Keratinocyte (primary cell): ENCODE measurements at regions not wholly inside any gene's neighbourhood (a gene's known extent, or its start where the extent isn't known, plus 50 kb on each side); places are given as distances from the start of the nearest gene placed in this dataset.

ENCODE experiments used
- DNase-seq: peaks from one replicate; pipeline ENCODE4 v3.0.0-alpha.2; 2011; ENCODE audit warnings: low read depth, missing footprints, low spot score
- FAIRE-seq: peaks from 2 replicates; lab custom pipeline; 2011; peaks lifted over from hg19 to GRCh38; lab: Jason Lieb, UNC
- H2AFZ ChIP-seq: 2 replicates; pipeline ENCODE4 v1.6.0; 2012; ENCODE audit warnings: low read length, control low read depth, inconsistent platforms; ENCODE audit not compliant: control insufficient read depth
- H3K27ac ChIP-seq: 2 replicates; pipeline ENCODE4 v1.5.1; 2011; ENCODE audit warnings: low read length; ENCODE audit not compliant: control insufficient read depth, insufficient read depth
- H3K27me3 ChIP-seq: 3 replicates; pipeline ENCODE4 v1.6.0; 2011; ENCODE audit warnings: low read length; ENCODE audit not compliant: control insufficient read depth, insufficient read depth; ENCODE audit errors: extremely low read depth
- H3K36me3 ChIP-seq, 2 experiments: 2 replicates in 1 of 2; 3 replicates in 1 of 2; pipeline ENCODE4 v1.5.1; 2011; ENCODE audit warnings: low read length in 2 of 2, mild to moderate bottlenecking in 1 of 2; ENCODE audit not compliant: control insufficient read depth in 2 of 2, insufficient read depth in 2 of 2; ENCODE audit errors: extremely low read depth in 1 of 2
- H3K4me1 ChIP-seq: 3 replicates; pipeline ENCODE4 v1.5.1; 2011; ENCODE audit warnings: low read length; ENCODE audit not compliant: control insufficient read depth, insufficient read depth; ENCODE audit errors: extremely low read depth
- H3K4me2 ChIP-seq: 3 replicates; pipeline ENCODE4 v1.6.0; 2011; ENCODE audit warnings: low read depth, low read length; ENCODE audit not compliant: control insufficient read depth, insufficient read depth; ENCODE audit errors: extremely low read depth
- H3K4me3 ChIP-seq, 3 experiments: fragments of 200-600 bp in 1 of 3; sonication (generic) in 1 of 3; 2 replicates in 2 of 3; 3 replicates in 1 of 3; pipeline ENCODE4 v1.5.1; 2011 to 2016; ENCODE audit warnings: low read length in 3 of 3, mild to moderate bottlenecking in 3 of 3, control low read depth in 2 of 3, inconsistent platforms in 1 of 3, low read depth in 1 of 3, mixed read lengths in 1 of 3, mixed run types in 1 of 3, moderate library complexity in 1 of 3; ENCODE audit not compliant: control insufficient read depth in 2 of 3, insufficient read depth in 2 of 3; ENCODE audit errors: extremely low read depth in 1 of 3
- H3K79me2 ChIP-seq: 2 replicates; pipeline ENCODE4 v1.6.0; 2012; ENCODE audit warnings: low read length; ENCODE audit not compliant: control insufficient read depth, insufficient read depth
- H3K9ac ChIP-seq: 3 replicates; pipeline ENCODE4 v1.6.0; 2011; ENCODE audit warnings: low read length; ENCODE audit not compliant: control insufficient read depth, insufficient read depth; ENCODE audit errors: extremely low read depth
- H3K9me1 ChIP-seq: 3 replicates; pipeline ENCODE4 v1.6.0; 2011; ENCODE audit warnings: low read length; ENCODE audit not compliant: control insufficient read depth, insufficient read depth; ENCODE audit errors: extremely low read depth
- H3K9me3 ChIP-seq: 2 replicates; pipeline ENCODE4 v1.5.1; 2012; ENCODE audit warnings: low read depth, low read length; ENCODE audit not compliant: control insufficient read depth
- H4K20me1 ChIP-seq: 3 replicates; pipeline ENCODE4 v1.6.0; 2011; ENCODE audit warnings: low read length; ENCODE audit not compliant: control insufficient read depth, insufficient read depth; ENCODE audit errors: extremely low read depth
- EZH2 ChIP-seq: IDR thresholded peaks from one replicate; pipeline ENCODE4 v1.6.1; 2012; ENCODE audit warnings: inconsistent platforms, mild to moderate bottlenecking, low read length, moderate library complexity
- dilution Hi-C: fragments of 300-500 bp; cut with MboI; formaldehyde crosslinking; loops from one replicate; pipeline ENCODE4 v1.7.0; 2020; ENCODE audit warnings: low sequenced_read_pairs; ENCODE audit not compliant: extremely low pct_ligation_motif_present
- TF ChIP-seq, protein P1 (sequence below), 3 experiments: IDR thresholded peaks in 1 of 3; conservative IDR thresholded peaks in 1 of 3; optimal IDR thresholded peaks in 1 of 3; 2 replicates in 2 of 3; 3 replicates in 1 of 3; pipeline versions ENCODE3 to v1.5.1; 2011; ENCODE audit warnings: low read length in 3 of 3, mild to moderate bottlenecking in 3 of 3, moderate library complexity in 2 of 3, control low read depth in 1 of 3, inconsistent platforms in 1 of 3; ENCODE audit not compliant: insufficient read depth in 2 of 3; ENCODE audit errors: extremely low read depth in 1 of 3

GRCh38 chr20:60565551-60565950, 607.3 kb downstream of the CDH26 start:
- no peaks in the 10 kb centered on the region for H3K4me1 ChIP-seq
- dilution Hi-C loops = no loop called here
- DNase-seq = no peak

DNA sequence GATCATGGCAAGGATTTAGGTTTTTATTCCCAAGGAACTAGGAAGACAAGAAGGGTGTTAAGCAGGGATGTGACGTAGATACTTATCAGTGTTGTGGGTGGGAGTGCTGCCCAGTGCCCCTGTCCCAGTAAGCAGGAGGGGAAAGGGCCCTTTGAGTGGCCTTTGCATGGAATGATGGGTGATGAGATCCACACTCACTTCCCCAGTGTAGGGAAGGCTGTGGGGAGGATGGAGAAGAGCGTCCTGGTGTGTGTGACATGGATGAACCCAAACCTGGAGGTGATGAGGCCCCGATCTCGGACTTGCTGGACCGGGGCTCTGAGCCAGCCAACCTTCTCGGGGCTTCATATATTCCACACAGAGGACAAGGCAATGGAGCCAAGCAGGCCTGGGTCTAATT, 610.9 kb downstream of the CDH26 start:
- Histone ChIP-seq H3K36me3 (no peaks in the 10 kb centered on the region), H3K9me3 (no peaks in the 10 kb centered on the region), H3K9ac (no peak overlapping the region), H4K20me1 (no peaks in the 10 kb centered on the region), H3K9me1 (no peaks in the 10 kb centered on the region), H3K79me2 (no peaks in the 10 kb centered on the region), H3K27me3 (peaks cover 11% of the 10 kb centered on the region), H3K4me2 (no peak overlapping the region), H3K4me3 (no peak overlapping the region), H3K4me1 (no peaks in the 10 kb centered on the region), H2AFZ (no peak overlapping the region), H3K27ac (no peak overlapping the region)
- dilution Hi-C loops = no loop called here
- FAIRE-seq = no peak
- DNase-seq = no peak
- TF ChIP-seq EZH2 = no peak
- TF ChIP-seq, protein P1, sequence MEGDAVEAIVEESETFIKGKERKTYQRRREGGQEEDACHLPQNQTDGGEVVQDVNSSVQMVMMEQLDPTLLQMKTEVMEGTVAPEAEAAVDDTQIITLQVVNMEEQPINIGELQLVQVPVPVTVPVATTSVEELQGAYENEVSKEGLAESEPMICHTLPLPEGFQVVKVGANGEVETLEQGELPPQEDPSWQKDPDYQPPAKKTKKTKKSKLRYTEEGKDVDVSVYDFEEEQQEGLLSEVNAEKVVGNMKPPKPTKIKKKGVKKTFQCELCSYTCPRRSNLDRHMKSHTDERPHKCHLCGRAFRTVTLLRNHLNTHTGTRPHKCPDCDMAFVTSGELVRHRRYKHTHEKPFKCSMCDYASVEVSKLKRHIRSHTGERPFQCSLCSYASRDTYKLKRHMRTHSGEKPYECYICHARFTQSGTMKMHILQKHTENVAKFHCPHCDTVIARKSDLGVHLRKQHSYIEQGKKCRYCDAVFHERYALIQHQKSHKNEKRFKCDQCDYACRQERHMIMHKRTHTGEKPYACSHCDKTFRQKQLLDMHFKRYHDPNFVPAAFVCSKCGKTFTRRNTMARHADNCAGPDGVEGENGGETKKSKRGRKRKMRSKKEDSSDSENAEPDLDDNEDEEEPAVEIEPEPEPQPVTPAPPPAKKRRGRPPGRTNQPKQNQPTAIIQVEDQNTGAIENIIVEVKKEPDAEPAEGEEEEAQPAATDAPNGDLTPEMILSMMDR (optimal IDR thresholded peaks at IDR 0.05 in 1 of 3, IDR thresholded peaks at IDR 0.05 in 1 of 3, conservative IDR thresholded peaks at IDR 0.05 in 1 of 3; ENCODE audit: extremely low read depth in 1 of 3, insufficient read depth in 2 of 3, low read length in 3 of 3) = no peak

More at GRCh38 chr20:60565551-60565950, 607.3 kb downstream of the CDH26 start:
- Histone ChIP-seq H3K79me2 (no peaks in the 10 kb centered on the region), H3K4me3 (no peak overlapping the region), H3K36me3 (no peaks in the 10 kb centered on the region), H3K27ac (no peak overlapping the region), H2AFZ (no peak overlapping the region), H3K9ac (no peak overlapping the region), H3K27me3 (peaks cover 14% of the 10 kb centered on the region), H4K20me1 (no peaks in the 10 kb centered on the region), H3K4me2 (no peak overlapping the region), H3K9me3 (no peaks in the 10 kb centered on the region), H3K9me1 (no peaks in the 10 kb centered on the region)
- no peak for TF ChIP-seq EZH2
- TF ChIP-seq, protein P1 (optimal IDR thresholded peaks at IDR 0.05 in 1 of 3, IDR thresholded peaks at IDR 0.05 in 1 of 3, conservative IDR thresholded peaks at IDR 0.05 in 1 of 3; ENCODE audit: extremely low read depth in 1 of 3, insufficient read depth in 2 of 3, low read length in 3 of 3) = no peak
- FAIRE-seq = no peak
